ENCODE measurements at regions not wholly inside any gene's neighbourhood (a gene's known extent, or its start where the extent isn't known, plus 50 kb on each side); places are given as distances from the start of the nearest gene placed in this dataset.

DNA sequence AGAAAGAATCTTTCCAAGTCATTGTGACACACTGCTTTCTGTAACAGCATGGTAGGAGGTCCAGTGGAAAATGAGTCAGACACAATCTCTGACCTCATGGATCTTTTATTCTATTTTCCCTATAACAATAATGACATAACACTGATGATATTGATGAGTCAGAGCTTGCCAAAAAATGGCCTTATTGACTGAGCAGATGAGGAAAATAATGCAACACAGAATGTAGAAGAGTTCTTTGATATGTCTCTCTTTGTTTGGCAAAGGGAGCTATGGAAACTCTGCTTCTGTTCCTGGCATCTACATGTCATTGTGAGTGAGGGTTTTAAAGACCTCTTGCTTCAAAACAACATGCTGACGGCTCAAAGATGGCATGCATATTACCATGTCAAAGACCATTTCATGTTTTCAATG, 443.1 kb upstream of the ZNF608 start:
- H3K27ac ChIP-seq = no peak overlapping the region
- no peak for DNase-seq
- H3K4me3 ChIP-seq (ENCODE audit: low read depth, low read length) = no peak overlapping the region
- H3K36me3 ChIP-seq = no peaks in the 10 kb centered on the region
- no peaks in the 10 kb centered on the region for H3K9me3 ChIP-seq (ENCODE audit: severe bottlenecking)
- no peaks in the 10 kb centered on the region for H3K27me3 ChIP-seq (ENCODE audit: insufficient read depth, low read depth, severe bottlenecking)
- TF ChIP-seq, protein P1, sequence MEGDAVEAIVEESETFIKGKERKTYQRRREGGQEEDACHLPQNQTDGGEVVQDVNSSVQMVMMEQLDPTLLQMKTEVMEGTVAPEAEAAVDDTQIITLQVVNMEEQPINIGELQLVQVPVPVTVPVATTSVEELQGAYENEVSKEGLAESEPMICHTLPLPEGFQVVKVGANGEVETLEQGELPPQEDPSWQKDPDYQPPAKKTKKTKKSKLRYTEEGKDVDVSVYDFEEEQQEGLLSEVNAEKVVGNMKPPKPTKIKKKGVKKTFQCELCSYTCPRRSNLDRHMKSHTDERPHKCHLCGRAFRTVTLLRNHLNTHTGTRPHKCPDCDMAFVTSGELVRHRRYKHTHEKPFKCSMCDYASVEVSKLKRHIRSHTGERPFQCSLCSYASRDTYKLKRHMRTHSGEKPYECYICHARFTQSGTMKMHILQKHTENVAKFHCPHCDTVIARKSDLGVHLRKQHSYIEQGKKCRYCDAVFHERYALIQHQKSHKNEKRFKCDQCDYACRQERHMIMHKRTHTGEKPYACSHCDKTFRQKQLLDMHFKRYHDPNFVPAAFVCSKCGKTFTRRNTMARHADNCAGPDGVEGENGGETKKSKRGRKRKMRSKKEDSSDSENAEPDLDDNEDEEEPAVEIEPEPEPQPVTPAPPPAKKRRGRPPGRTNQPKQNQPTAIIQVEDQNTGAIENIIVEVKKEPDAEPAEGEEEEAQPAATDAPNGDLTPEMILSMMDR (IDR thresholded peaks at IDR 0.05; ENCODE audit: low read depth, low read length) = no peak

DNA sequence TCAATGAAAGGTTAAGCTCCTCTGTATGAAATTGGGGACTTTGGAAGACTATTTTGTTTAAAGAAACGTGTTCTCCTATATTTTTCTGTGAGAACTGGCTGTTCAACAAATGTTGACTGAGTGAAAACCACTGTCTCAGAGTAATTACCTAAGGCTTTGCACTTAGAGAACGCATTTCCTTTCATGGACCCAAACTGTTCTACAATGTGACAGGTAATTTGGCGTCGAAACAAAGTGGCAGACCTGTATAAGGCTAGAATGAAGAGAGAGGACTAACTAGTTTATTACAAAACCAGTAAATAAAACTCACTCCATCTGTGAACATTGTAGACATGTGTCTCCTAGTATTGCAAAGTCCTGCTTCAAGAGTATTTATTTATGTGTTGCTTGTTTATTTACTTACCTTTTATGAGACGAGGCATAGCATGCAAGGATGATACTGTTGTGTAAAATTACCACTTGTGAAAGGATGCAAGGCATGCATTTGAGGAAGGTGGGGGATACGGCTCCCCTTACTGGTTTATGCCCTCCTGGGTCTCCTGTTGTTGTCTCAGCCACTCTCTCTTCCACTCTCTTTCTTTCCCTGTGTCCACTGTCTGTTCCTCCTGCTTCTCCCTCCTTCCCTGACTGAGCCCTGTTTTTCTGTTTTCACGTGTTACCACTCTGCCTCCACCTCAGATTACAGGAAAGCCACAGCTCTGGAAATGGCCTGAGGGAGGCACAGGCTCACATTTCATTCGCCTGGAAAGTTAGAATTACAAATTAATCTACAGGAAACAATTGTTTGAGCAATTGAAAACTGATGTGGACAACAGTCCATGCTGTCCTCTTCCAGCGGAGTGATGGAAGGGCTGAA, 444.0 kb upstream of the ZNF608 start:
- Histone ChIP-seq H3K4me3 (ENCODE audit: low read depth, low read length) (no peak overlapping the region), H3K36me3 (no peaks in the 10 kb centered on the region), H3K9me3 (ENCODE audit: severe bottlenecking) (no peaks in the 10 kb centered on the region), H3K27ac (no peak overlapping the region), H3K27me3 (ENCODE audit: insufficient read depth, low read depth, severe bottlenecking) (no peaks in the 10 kb centered on the region)
- no peak for DNase-seq
- TF ChIP-seq, protein P1 (IDR thresholded peaks at IDR 0.05; ENCODE audit: low read depth, low read length) = no peak

DNA sequence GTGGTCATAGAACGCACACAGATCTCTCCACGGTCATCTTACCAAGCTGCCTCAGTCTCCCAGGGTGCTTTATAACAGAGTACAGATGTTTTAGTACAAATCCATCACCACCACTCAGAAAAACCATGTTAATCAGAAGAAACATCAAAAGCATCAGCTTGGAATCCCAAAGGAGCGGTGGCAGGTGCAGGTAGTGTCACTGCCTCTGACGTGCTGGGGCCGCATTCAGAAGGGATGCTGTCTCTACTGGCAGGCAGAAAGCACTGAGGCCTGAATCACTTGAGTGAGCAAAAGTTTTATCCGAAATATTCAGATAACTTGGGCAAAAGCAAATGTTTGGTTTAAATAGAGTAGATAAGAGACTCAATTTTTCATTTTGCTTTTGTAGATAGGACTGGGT, 448.4 kb upstream of the ZNF608 start:
- DNase-seq = no peak

DNA sequence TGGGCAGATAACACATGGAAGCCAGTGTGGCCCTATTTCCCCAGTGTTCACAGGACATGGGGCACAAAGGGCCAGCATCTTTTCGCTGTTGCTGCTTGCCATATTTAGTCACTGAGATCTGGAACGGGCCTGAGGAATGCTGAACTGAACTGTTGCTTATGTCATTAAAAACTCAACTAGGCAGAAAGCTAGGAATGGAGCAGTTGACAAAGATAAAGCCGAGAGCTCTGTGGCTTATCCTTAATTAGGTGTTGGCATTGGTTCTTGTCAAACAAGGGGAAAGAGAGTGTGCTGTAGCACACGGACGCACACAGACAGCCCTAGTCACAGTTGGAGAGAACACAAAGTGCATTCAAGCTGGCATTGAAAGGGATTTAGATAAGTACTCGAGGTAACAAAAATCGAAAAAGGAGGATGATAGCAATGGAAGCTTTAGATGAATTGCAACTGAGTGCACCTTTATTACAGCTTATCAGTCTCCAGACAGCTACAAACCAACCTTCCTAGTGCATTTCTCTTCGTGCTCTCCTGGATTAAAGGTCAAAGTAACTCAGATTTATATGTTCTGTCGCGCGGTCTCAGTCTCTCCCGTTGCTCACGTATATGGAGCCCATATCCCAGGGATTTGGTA, 450.2 kb upstream of the ZNF608 start:
- peak; percentile 54 for DNase-seq
- peak overlapping the region; percentile 36 for H3K4me3 ChIP-seq (ENCODE audit: low read depth, low read length)
- H3K27me3 ChIP-seq (ENCODE audit: insufficient read depth, low read depth, severe bottlenecking) = no peaks in the 10 kb centered on the region
- H3K36me3 ChIP-seq = no peaks in the 10 kb centered on the region
- H3K27ac ChIP-seq = peak overlapping the region; percentile 66
- no peaks in the 10 kb centered on the region for H3K9me3 ChIP-seq (ENCODE audit: severe bottlenecking)
- TF ChIP-seq, protein P1 (IDR thresholded peaks at IDR 0.05; ENCODE audit: low read depth, low read length) = no peak

More for the DNA sequence above, 448.4 kb upstream of the ZNF608 start:
- TF ChIP-seq, protein P1 (IDR thresholded peaks at IDR 0.05; ENCODE audit: low read depth, low read length) = 0 out of 2 replicates have a peak, but pooled peaks have one; percentile 4
- no peaks in the 10 kb centered on the region for H3K36me3 ChIP-seq
- no peak overlapping the region for H3K4me3 ChIP-seq (ENCODE audit: low read depth, low read length)
- no peak overlapping the region for H3K27ac ChIP-seq
- no peaks in the 10 kb centered on the region for H3K27me3 ChIP-seq (ENCODE audit: insufficient read depth, low read depth, severe bottlenecking)
- no peaks in the 10 kb centered on the region for H3K9me3 ChIP-seq (ENCODE audit: severe bottlenecking)

DNA sequence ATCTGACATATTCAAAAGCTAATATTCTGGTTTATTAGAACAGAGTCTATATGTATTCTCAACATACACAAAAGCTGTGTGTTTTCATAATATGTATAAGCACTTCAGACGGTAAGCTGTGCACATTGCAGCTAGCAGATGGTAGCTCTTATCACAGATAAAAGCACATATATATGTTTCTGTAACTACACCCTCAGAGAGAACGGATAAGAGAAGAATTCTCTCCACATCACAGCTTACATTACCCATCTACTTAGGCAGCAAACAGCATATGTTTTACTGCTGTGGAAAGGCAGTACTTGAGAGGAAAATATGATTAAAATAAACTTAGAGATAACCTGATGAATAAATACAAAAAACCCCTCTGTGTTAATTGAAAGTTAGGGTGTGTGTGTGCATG, 450.9 kb upstream of the ZNF608 start:
- Histone ChIP-seq H3K27me3 (ENCODE audit: insufficient read depth, low read depth, severe bottlenecking) (no peaks in the 10 kb centered on the region), H3K9me3 (ENCODE audit: severe bottlenecking) (no peaks in the 10 kb centered on the region), H3K4me3 (ENCODE audit: low read depth, low read length) (peak overlapping the region; percentile 36), H3K27ac (peak overlapping the region; percentile 66), H3K36me3 (no peaks in the 10 kb centered on the region)
- DNase-seq = no peak
- TF ChIP-seq, protein P1 (IDR thresholded peaks at IDR 0.05; ENCODE audit: low read depth, low read length) = no peak

All from WERI-Rb-1 (cell line).